Stimulated activated CD4-positive, alpha-beta T cell treated with anti-CD3 and anti-CD28 coated beads, Interleukin-1b, Interleukin-23, amount 100 ng/mL, for 24 hours (primary cell): ENCODE measurements at regions not wholly inside any gene's neighbourhood (a gene's known extent, or its start where the extent isn't known, plus 50 kb on each side); places are given as distances from the start of the nearest gene placed in this dataset.
"Not testable (repeated sequence)": the region's sequence is repeated elsewhere in the genome, so short reads cannot be mapped to it uniquely, and the experiment has no call there.

Experiments used
- DNase-seq, 4 experiments: peaks; one replicate each; pipeline ENCODE4 v3.0.0-alpha.2; 2020; ENCODE audit warnings: low read depth in 4 of 4, low spot score in 1 of 4

- no peak for DNase-seq
These were observed 78.3 kb upstream of the SLC16A7 start for GRCh38 chr12:59517522-59517921.

GRCh38 chr12:59500915-59501314, 94.9 kb upstream of the SLC16A7 start:
- no peak for DNase-seq

GRCh38 chr12:59500335-59500734, 95.5 kb upstream of the SLC16A7 start:
- no peak for DNase-seq

- no peak for DNase-seq
These were observed 96.1 kb upstream of the SLC16A7 start for GRCh38 chr12:59499774-59500173.

- DNase-seq: no peak
These were observed 101.2 kb upstream of the SLC16A7 start for GRCh38 chr12:59494617-59495016.

- no peak for DNase-seq
These were observed 104.0 kb upstream of the SLC16A7 start for GRCh38 chr12:59491877-59492276.

- no peak for DNase-seq
These were observed 109.0 kb upstream of the SLC16A7 start for GRCh38 chr12:59486827-59487226.

GRCh38 chr12:59484575-59484974, 111.3 kb upstream of the SLC16A7 start:
- DNase-seq: no peak

- not testable (repeated sequence) for DNase-seq
These were observed 121.6 kb upstream of the SLC16A7 start for GRCh38 chr12:59474236-59474635.

- no peak for DNase-seq
These were observed 123.6 kb upstream of the SLC16A7 start for GRCh38 chr12:59472273-59472672.

- no peak for DNase-seq
These were observed 135.7 kb upstream of the SLC16A7 start for GRCh38 chr12:59459966-59460660.

- DNase-seq: no peak
These were observed 142.4 kb upstream of the SLC16A7 start for GRCh38 chr12:59453475-59453874.

GRCh38 chr12:59452746-59453145, 143.1 kb upstream of the SLC16A7 start:
- DNase-seq: no peak

GRCh38 chr12:59452259-59452658, 143.6 kb upstream of the SLC16A7 start:
- DNase-seq: no peak

- DNase-seq: no peak
These were observed 149.7 kb upstream of the SLC16A7 start for GRCh38 chr12:59446116-59446515.

- DNase-seq: no peak
These were observed 150.9 kb upstream of the SLC16A7 start for GRCh38 chr12:59444932-59445331.

- DNase-seq: no peak
These were observed 163.8 kb upstream of the SLC16A7 start for GRCh38 chr12:59432057-59432456.

- no peak for DNase-seq
These were observed 164.6 kb upstream of the SLC16A7 start for GRCh38 chr12:59431266-59431665.

GRCh38 chr12:59429766-59430165, 166.1 kb upstream of the SLC16A7 start:
- DNase-seq: no peak

- no peak for DNase-seq
These were observed 170.0 kb upstream of the SLC16A7 start for GRCh38 chr12:59425798-59426197.

- DNase-seq: not testable (repeated sequence)
These were observed 171.2 kb upstream of the SLC16A7 start for GRCh38 chr12:59424666-59425065.

- DNase-seq: no peak
These were observed 181.8 kb upstream of the SLC16A7 start for GRCh38 chr12:59414051-59414450.

- DNase-seq: no peak
These were observed 187.4 kb upstream of the SLC16A7 start for GRCh38 chr12:59408431-59408830.
